IPS DF 19.7 (cell line): ENCODE measurements at regions not wholly inside any gene's neighbourhood (a gene's known extent, or its start where the extent isn't known, plus 50 kb on each side); places are given as distances from the start of the nearest gene placed in this dataset.

ENCODE experiments used
- DNase-seq: peaks from one replicate; pipeline ENCODE4 v3.0.0-alpha.2; 2013; ENCODE audit warnings: low read depth, low spot score

GRCh38 chr15:98196371-98196770 is 235.9 kb downstream of the ARRDC4 start:
- no peak for DNase-seq

GRCh38 chr15:98202256-98202655 is 241.8 kb downstream of the ARRDC4 start:
- DNase-seq: no peak

GRCh38 chr15:98203872-98204660 is 243.6 kb downstream of the ARRDC4 start:
- DNase-seq: no peak

- no peak for DNase-seq
These were observed 247.4 kb downstream of the ARRDC4 start for GRCh38 chr15:98207928-98208327.

GRCh38 chr15:98213346-98213979 is 253.0 kb downstream of the ARRDC4 start:
- DNase-seq: no peak

- DNase-seq: no peak
These were observed 255.7 kb downstream of the ARRDC4 start for GRCh38 chr15:98216166-98216565.

- DNase-seq: no peak
These were observed 256.9 kb downstream of the ARRDC4 start for GRCh38 chr15:98217356-98217755.

- no peak for DNase-seq
These were observed 260.6 kb downstream of the ARRDC4 start for GRCh38 chr15:98221144-98221543.

- DNase-seq: no peak
These were observed 261.1 kb downstream of the ARRDC4 start for GRCh38 chr15:98221577-98221976.

- DNase-seq: no peak
These were observed 265.6 kb downstream of the ARRDC4 start for GRCh38 chr15:98226149-98226548.

GRCh38 chr15:98226578-98226977 is 266.1 kb downstream of the ARRDC4 start:
- no peak for DNase-seq

GRCh38 chr15:98228846-98229245 is 268.3 kb downstream of the ARRDC4 start:
- DNase-seq: no peak

- no peak for DNase-seq
These were observed 270.5 kb downstream of the ARRDC4 start for GRCh38 chr15:98230975-98231374.

GRCh38 chr15:98231696-98232440 is 271.4 kb downstream of the ARRDC4 start:
- DNase-seq: no peak

- DNase-seq: no peak
These were observed 272.3 kb downstream of the ARRDC4 start for GRCh38 chr15:98232761-98233160.

GRCh38 chr15:98233873-98234272 is 273.4 kb downstream of the ARRDC4 start:
- no peak for DNase-seq

- DNase-seq: no peak
These were observed 279.8 kb downstream of the ARRDC4 start for GRCh38 chr15:98240303-98240702.

GRCh38 chr15:98241032-98241554 is 280.6 kb downstream of the ARRDC4 start:
- DNase-seq: peak; percentile 9

- DNase-seq: peak; percentile 15
These were observed 296.8 kb downstream of the ARRDC4 start for GRCh38 chr15:98257290-98257689.

- no peak for DNase-seq
These were observed 303.3 kb downstream of the ARRDC4 start for GRCh38 chr15:98263787-98264186.

- DNase-seq: no peak
These were observed 305.8 kb downstream of the ARRDC4 start for GRCh38 chr15:98266295-98266694.

GRCh38 chr15:98268163-98268562 is 307.7 kb downstream of the ARRDC4 start:
- DNase-seq: no peak
